ENCODE measurements at regions not wholly inside any gene's neighbourhood (a gene's known extent, or its start where the extent isn't known, plus 50 kb on each side); places are given as distances from the start of the nearest gene placed in this dataset.
A peak's percentile ranks its signal among the peaks of the same experiment; 100 is the strongest.

DNA sequence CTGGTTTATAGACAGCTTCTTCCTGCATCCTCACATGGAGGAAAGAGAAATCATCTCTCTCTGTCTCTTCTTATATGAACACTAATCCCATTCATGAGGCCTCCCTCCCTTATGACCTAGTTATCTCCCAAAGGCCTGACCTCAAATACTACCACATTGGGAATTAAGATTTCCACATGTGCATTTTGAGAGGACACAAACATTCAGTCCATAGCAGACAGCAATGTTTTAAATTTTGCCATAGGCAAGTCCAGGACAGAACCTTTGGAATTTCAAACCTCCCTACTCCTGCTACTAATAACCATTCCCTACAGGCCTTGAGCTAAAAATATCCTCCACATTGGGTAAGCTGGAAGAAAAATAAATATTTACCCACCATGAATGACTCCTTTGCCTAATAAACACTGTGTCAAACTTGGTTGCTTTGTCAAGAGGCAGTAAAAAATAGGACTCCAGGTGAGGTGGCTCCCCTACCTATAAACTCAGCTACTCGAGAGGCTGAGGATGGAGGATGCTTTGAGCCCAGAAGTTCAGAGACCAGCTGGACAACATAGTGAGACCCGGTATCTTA lies 113.7 kb downstream of the ZNF281 start:
- peak overlapping the region; percentile 53 for H3K27ac ChIP-seq (ENCODE audit: extremely low read length, insufficient read depth, low read length)
- FAIRE-seq = peak; percentile 21
- peak overlapping the region; percentile 28 for H3K4me2 ChIP-seq (ENCODE audit: low read depth, low read length)
- CTCF ChIA-PET (ENCODE audit: low intra/inter-chr PET ratio, low total read pairs) = interaction anchor here (1.7 kb wide), 1 partner anchor 11 kb away, joined by 4 read pairs; no protein-coding TSS in a partner anchor
- H4K20me1 ChIP-seq (ENCODE audit: insufficient read depth, low read length) = no peaks in the 10 kb centered on the region
- 0% methylated on average over 2 of the region's 2 CpGs for WGBS (ENCODE audit: low lambda C conversion rate)
- in situ Hi-C loops (cut with HindIII; ENCODE audit: extremely low pct_ligation_motif_present, low pct_unique_long_range_greater_than_20kb) (no loop called here), intact Hi-C loops (cut with micrococcal nuclease; ENCODE audit: unreplicated experiment) (no loop called here)
- no TSS peak for BruUV-seq (replicated peaks)
- H2AFZ ChIP-seq (ENCODE audit: low read length) = no peak overlapping the region
- peaks cover 57% of the 10 kb centered on the region for H3K4me1 ChIP-seq (ENCODE audit: insufficient read depth, low read length)
- H3K79me2 ChIP-seq (ENCODE audit: insufficient read depth, low read length) = no peaks in the 10 kb centered on the region
- POLR2A ChIA-PET = interaction anchor here (1.3 to 1.5 kb wide), 4 partner anchors 21 to 121 kb away, joined by 3 to 5 read pairs (median 4); no protein-coding TSS in a partner anchor
- ATAC-seq = peak; percentile 96
- H3K9ac ChIP-seq (ENCODE audit: insufficient read depth, low read depth, low read length) = no peak overlapping the region
- no peaks in the 10 kb centered on the region for H3K36me3 ChIP-seq (replicated peaks in 1 of 2; ENCODE audit: control insufficient read depth in 1 of 2, insufficient read depth in 2 of 2, low read length in 2 of 2)
- H3K27me3 ChIP-seq (ENCODE audit: control insufficient read depth in 1 of 2, insufficient read depth in 2 of 2, low read length in 2 of 2) = peaks cover 0 to 8% of the 10 kb centered on the region in 2 experiments; a peak in 2 of 5 replicates
- H3K4me3 ChIP-seq (replicated peaks in 1 of 3; ENCODE audit: insufficient read depth in 1 of 3, low read depth in 2 of 3, low read length in 3 of 3) = no peak overlapping the region
- DNase-seq (ENCODE audit: low spot score) = peak; percentile 84
- no peaks in the 10 kb centered on the region for H3K9me3 ChIP-seq (ENCODE audit: low read length)
- TF ChIP-seq KAT7 (CRISPR knock-in tag; IDR thresholded peaks at IDR 0.05; ENCODE audit: borderline replicate concordance) = no peak
- TF ChIP-seq TARDBP (CRISPR knock-in tag; IDR thresholded peaks at IDR 0.05) = peak; percentile 49; the same call in 1 of the 2 replicates
- no peak for TF ChIP-seq ZC3H13 (CRISPR knock-in tag; IDR thresholded peaks at IDR 0.05)
- TF ChIP-seq EP300 (IDR thresholded peaks at IDR 0.05; ENCODE audit: low read depth in 2 of 2, low read length in 2 of 2) = peak in 1 of 2 experiments; percentile 74; a peak in 2 of 4 replicates
- TF ChIP-seq EP300 (CRISPR knock-in tag; IDR thresholded peaks at IDR 0.05; ENCODE audit: borderline replicate concordance) = no peak
- TF ChIP-seq, protein P1, sequence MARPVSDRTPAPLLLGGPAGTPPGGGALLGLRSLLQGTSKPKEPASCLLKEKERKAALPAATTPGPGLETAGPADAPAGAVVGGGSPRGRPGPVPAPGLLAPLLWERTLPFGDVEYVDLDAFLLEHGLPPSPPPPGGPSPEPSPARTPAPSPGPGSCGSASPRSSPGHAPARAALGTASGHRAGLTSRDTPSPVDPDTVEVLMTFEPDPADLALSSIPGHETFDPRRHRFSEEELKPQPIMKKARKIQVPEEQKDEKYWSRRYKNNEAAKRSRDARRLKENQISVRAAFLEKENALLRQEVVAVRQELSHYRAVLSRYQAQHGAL (CRISPR knock-in tag; IDR thresholded peaks at IDR 0.05; ENCODE audit: not compliant biosample characterization) = no peak
- TF ChIP-seq ZFY (CRISPR knock-in tag; IDR thresholded peaks at IDR 0.05) = 0 out of 2 replicates have a peak, but pooled peaks have one; percentile 25
- TF ChIP-seq, protein P2, sequence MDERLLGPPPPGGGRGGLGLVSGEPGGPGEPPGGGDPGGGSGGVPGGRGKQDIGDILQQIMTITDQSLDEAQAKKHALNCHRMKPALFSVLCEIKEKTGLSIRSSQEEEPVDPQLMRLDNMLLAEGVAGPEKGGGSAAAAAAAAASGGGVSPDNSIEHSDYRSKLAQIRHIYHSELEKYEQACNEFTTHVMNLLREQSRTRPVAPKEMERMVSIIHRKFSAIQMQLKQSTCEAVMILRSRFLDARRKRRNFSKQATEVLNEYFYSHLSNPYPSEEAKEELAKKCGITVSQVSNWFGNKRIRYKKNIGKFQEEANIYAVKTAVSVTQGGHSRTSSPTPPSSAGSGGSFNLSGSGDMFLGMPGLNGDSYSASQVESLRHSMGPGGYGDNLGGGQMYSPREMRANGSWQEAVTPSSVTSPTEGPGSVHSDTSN (CRISPR knock-in tag; IDR thresholded peaks at IDR 0.05) = no peak
- TF ChIP-seq ZNF788 (CRISPR knock-in tag; IDR thresholded peaks at IDR 0.05; ENCODE audit: borderline replicate concordance) = no peak
- peak; percentile 92 for TF ChIP-seq MIXL1 (CRISPR knock-in tag; IDR thresholded peaks at IDR 0.05)
- peak; percentile 30; the same call in 1 of the 2 replicates for TF ChIP-seq TBX2 (CRISPR knock-in tag; IDR thresholded peaks at IDR 0.05; ENCODE audit: borderline replicate concordance)
- peak; percentile 61 for TF ChIP-seq ZMYM3 (CRISPR knock-in tag; IDR thresholded peaks at IDR 0.05)
- TF ChIP-seq ARNTL (CRISPR knock-in tag; IDR thresholded peaks at IDR 0.05) = 0 out of 2 replicates have a peak, but pooled peaks have one; percentile 23
- TF ChIP-seq PPARG (CRISPR knock-in tag; conservative IDR thresholded peaks at IDR 0.05) = 0 out of 2 replicates have a peak, but pooled peaks have one; percentile 24
- no peak for TF ChIP-seq ZNF256 (CRISPR knock-in tag; conservative IDR thresholded peaks at IDR 0.05)
- TF ChIP-seq SOX5 (CRISPR knock-in tag; IDR thresholded peaks at IDR 0.05; ENCODE audit: borderline replicate concordance) = peak; percentile 79; the same call in 1 of the 2 replicates
- peak; percentile 51; the same call in 1 of the 2 replicates for TF ChIP-seq RCOR2 (CRISPR knock-in tag; IDR thresholded peaks at IDR 0.05)
- TF ChIP-seq MIER3 (CRISPR knock-in tag; IDR thresholded peaks at IDR 0.05; ENCODE audit: borderline replicate concordance) = peak; percentile 53; the same call in 1 of the 2 replicates
- peak; percentile 56; the same call in 1 of the 2 replicates for TF ChIP-seq TBX3 (IDR thresholded peaks at IDR 0.05; ENCODE audit: borderline replicate concordance)
- peak; percentile 48 for TF ChIP-seq TEAD3 (CRISPR knock-in tag; optimal IDR thresholded peaks at IDR 0.05; ENCODE audit: borderline replicate concordance)
- TF ChIP-seq SAP130 (CRISPR knock-in tag; IDR thresholded peaks at IDR 0.05; ENCODE audit: low read depth) = peak; percentile 62
- no peak for TF ChIP-seq SOX6 (IDR thresholded peaks at IDR 0.05)
- TF ChIP-seq SOX6 (CRISPR knock-in tag; IDR thresholded peaks at IDR 0.05) = peak; percentile 82
- no peak for TF ChIP-seq AGO2 (optimal IDR thresholded peaks at IDR 0.05; ENCODE audit: low read depth, low read length)
- no peak for TF ChIP-seq DNMT1 (CRISPR knock-in tag; IDR thresholded peaks at IDR 0.05)
- peak; percentile 68; the same call in 1 of the 2 replicates for TF ChIP-seq FOXJ3 (CRISPR knock-in tag; IDR thresholded peaks at IDR 0.05; ENCODE audit: borderline replicate concordance)
- no peak for TF ChIP-seq TCF7L2 (IDR thresholded peaks at IDR 0.05; ENCODE audit: low read depth, low read length)
- TF ChIP-seq SSRP1 (CRISPR knock-in tag; IDR thresholded peaks at IDR 0.05) = no peak

Data from HepG2 (cell line).